CD14-positive monocyte (primary cell): ENCODE measurements at regions not wholly inside any gene's neighbourhood (a gene's known extent, or its start where the extent isn't known, plus 50 kb on each side); places are given as distances from the start of the nearest gene placed in this dataset.

Source experiments
- DNase-seq, 3 donors: peaks; one replicate each; pipeline ENCODE4 v3.0.0-alpha.2; 2011 to 2022
- H2AFZ ChIP-seq: 2 replicates; pipeline ENCODE4 v1.6.0; 2012; ENCODE audit warnings: mild to moderate bottlenecking, low read depth, low read length, inconsistent platforms; ENCODE audit not compliant: insufficient read depth, poor library complexity, severe bottlenecking
- H3K27ac ChIP-seq, 2 donors: 1 replicate in 1 of 2; 2 replicates in 1 of 2; pipeline ENCODE4 v1.5.1; 2012 to 2013; ENCODE audit warnings: low read length in 2 of 2, control low read depth in 1 of 2, inconsistent platforms in 1 of 2, low read depth in 1 of 2, mild to moderate bottlenecking in 1 of 2
- H3K27me3 ChIP-seq, 2 donors: one replicate each; pipeline versions ENCODE4 v1.6.0 to v1.6.1; 2011 to 2013; ENCODE audit warnings: low read length in 2 of 2; ENCODE audit not compliant: control insufficient read depth in 2 of 2, insufficient read depth in 2 of 2
- H3K36me3 ChIP-seq, 2 donors: replicated peaks in 1 of 2; 1 replicate in 1 of 2; 2 replicates in 1 of 2; pipeline versions ENCODE4 v1.5.1 to v1.6.1; 2012 to 2013; ENCODE audit warnings: low read length in 2 of 2, control low read depth in 1 of 2, inconsistent platforms in 1 of 2, mild to moderate bottlenecking in 1 of 2; ENCODE audit not compliant: insufficient read depth in 2 of 2, control insufficient read depth in 1 of 2
- H3K4me1 ChIP-seq, 2 donors: 1 replicate in 1 of 2; 2 replicates in 1 of 2; pipeline versions ENCODE4 v1.5.1 to v1.6.1; 2012 to 2013; ENCODE audit warnings: low read length in 2 of 2, control low read depth in 1 of 2, inconsistent platforms in 1 of 2, mild to moderate bottlenecking in 1 of 2, moderate library complexity in 1 of 2; ENCODE audit not compliant: insufficient read depth in 2 of 2, control insufficient read depth in 1 of 2
- H3K4me2 ChIP-seq: replicated peaks from 2 replicates; pipeline ENCODE3; 2012; ENCODE audit warnings: low read length, moderate library complexity, mild to moderate bottlenecking; ENCODE audit not compliant: poor library complexity, severe bottlenecking; ENCODE audit errors: extremely low read depth
- H3K4me3 ChIP-seq, 3 experiments: fragments of 200-600 bp in 1 of 3; sonication (generic) in 1 of 3; replicated peaks in 1 of 3; 1 replicate in 2 of 3; 2 replicates in 1 of 3; pipeline ENCODE4 v1.5.1; 2011 to 2013; ENCODE audit warnings: low read length in 3 of 3, mild to moderate bottlenecking in 3 of 3, control low read depth in 2 of 3, low read depth in 2 of 3, inconsistent platforms in 1 of 3, moderate library complexity in 1 of 3
- H3K79me2 ChIP-seq: 2 replicates; pipeline ENCODE4 v1.6.0; 2012; ENCODE audit warnings: mild to moderate bottlenecking, control low read depth, inconsistent platforms, low read length, moderate library complexity; ENCODE audit not compliant: insufficient read depth
- H3K9ac ChIP-seq: 2 replicates; pipeline ENCODE4 v1.6.0; 2017; ENCODE audit warnings: low read length, mild to moderate bottlenecking; ENCODE audit not compliant: insufficient read depth, poor library complexity, severe bottlenecking
- H3K9me3 ChIP-seq, 2 donors: replicated peaks in 1 of 2; 1 replicate in 1 of 2; 2 replicates in 1 of 2; pipeline versions ENCODE4 v1.5.1 to v1.6.1; 2012 to 2013; ENCODE audit warnings: low read length in 2 of 2, control low read depth in 1 of 2; ENCODE audit not compliant: control insufficient read depth in 1 of 2, insufficient read depth in 1 of 2
- H4K20me1 ChIP-seq: 2 replicates; pipeline ENCODE4 v1.6.0; 2012; ENCODE audit warnings: mild to moderate bottlenecking, low read length, control low read depth, moderate library complexity; ENCODE audit not compliant: insufficient read depth
- H3K27ac Mint-ChIP-seq, 7 donors: one replicate each; pipeline ENCODE4 v1.8.0; 2020; ENCODE audit warnings: mild to moderate bottlenecking in 7 of 7, mixed read lengths in 7 of 7, moderate library complexity in 6 of 7, inconsistent platforms in 2 of 7
- H3K27me3 Mint-ChIP-seq, 3 donors: one replicate each; pipeline ENCODE4 v1.8.0; 2021 to 2022; ENCODE audit warnings: low read depth in 3 of 3, mild to moderate bottlenecking in 3 of 3, mixed read lengths in 3 of 3, moderate library complexity in 3 of 3, inconsistent platforms in 1 of 3
- H3K36me3 Mint-ChIP-seq, 2 donors: one replicate each; pipeline ENCODE4 v1.8.0; 2020; ENCODE audit warnings: mixed read lengths in 2 of 2, inconsistent platforms in 1 of 2, mild to moderate bottlenecking in 1 of 2
- H3K4me1 Mint-ChIP-seq: one replicate; pipeline ENCODE4 v1.8.0; 2020; ENCODE audit warnings: mild to moderate bottlenecking, mixed read lengths
- H3K4me3 Mint-ChIP-seq, 2 donors: one replicate each; pipeline ENCODE4 v1.8.0; 2020; ENCODE audit warnings: mild to moderate bottlenecking in 2 of 2, mixed read lengths in 2 of 2, moderate library complexity in 1 of 2
- H3K9me3 Mint-ChIP-seq, 7 donors: one replicate each; pipeline ENCODE4 v1.8.0; 2020 to 2022; ENCODE audit warnings: mixed read lengths in 7 of 7, mild to moderate bottlenecking in 6 of 7, moderate library complexity in 6 of 7, inconsistent platforms in 2 of 7
- WGBS: methylation state at CpG from one replicate; pipeline ENCODE4 v1.1.5; 2013; ENCODE audit warnings: missing lambda C conversion rate; ENCODE audit not compliant: insufficient coverage; 5-methylcytosine and 5-hydroxymethylcytosine counted together
- intact Hi-C, 2 donors: fragments of 100-400 bp; cut with micrococcal nuclease; formaldehyde crosslinking; loops; one replicate each; pipeline versions ENCODE4 v1.15.0 to v1.15.1; 2023
- TF ChIP-seq, protein P1 (sequence below): fragments of 200-600 bp; IDR thresholded peaks from one replicate; pipeline ENCODE4 v1.8.0; 2022; ENCODE audit warnings: antibody characterized with exemption, mild to moderate bottlenecking

DNA sequence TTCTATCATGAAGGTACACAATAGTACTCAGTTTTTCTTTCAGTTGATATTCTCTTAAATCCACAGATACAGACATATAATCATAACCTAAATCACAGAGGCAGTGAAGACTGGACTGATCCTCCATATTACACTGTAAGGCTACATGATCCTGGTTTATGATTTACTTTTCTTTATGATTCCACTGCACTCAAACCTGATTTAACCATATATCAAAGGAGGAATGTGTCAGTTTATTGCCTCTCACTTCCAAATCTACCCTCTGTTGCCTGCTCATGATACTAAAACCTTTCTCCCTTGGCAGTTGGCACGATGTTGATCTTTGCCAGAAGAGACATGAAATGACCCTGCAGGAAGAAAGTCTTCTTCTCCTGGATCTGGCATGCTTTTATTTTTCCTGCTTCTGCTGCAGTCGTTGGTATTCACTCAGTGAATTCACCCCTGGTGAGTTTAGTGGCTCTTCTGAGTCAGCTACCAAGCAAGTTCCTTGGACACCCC is 426.4 kb downstream of the MBD2 start:
- peaks cover 0 to 3% of the 10 kb centered on the region in 2 donors for H3K9me3 ChIP-seq
- H3K27me3 ChIP-seq: no peaks in the 10 kb centered on the region
- Mint-ChIP-seq H3K27me3 (no peaks in the 10 kb centered on the region), H3K4me3 (no peak overlapping the region), H3K9me3 (peaks cover 0 to 2% (median 2%) of the 10 kb centered on the region in 7 donors), H3K36me3 (no peaks in the 10 kb centered on the region), H3K27ac (no peak overlapping the region), H3K4me1 (no peaks in the 10 kb centered on the region)
- H3K79me2 ChIP-seq: no peaks in the 10 kb centered on the region
- H3K4me3 ChIP-seq: no peak overlapping the region
- H3K36me3 ChIP-seq: no peaks in the 10 kb centered on the region
- intact Hi-C loops: no loop called here
- H3K27ac ChIP-seq: no peak overlapping the region
- H2AFZ ChIP-seq: no peak overlapping the region
- TF ChIP-seq, protein P1, sequence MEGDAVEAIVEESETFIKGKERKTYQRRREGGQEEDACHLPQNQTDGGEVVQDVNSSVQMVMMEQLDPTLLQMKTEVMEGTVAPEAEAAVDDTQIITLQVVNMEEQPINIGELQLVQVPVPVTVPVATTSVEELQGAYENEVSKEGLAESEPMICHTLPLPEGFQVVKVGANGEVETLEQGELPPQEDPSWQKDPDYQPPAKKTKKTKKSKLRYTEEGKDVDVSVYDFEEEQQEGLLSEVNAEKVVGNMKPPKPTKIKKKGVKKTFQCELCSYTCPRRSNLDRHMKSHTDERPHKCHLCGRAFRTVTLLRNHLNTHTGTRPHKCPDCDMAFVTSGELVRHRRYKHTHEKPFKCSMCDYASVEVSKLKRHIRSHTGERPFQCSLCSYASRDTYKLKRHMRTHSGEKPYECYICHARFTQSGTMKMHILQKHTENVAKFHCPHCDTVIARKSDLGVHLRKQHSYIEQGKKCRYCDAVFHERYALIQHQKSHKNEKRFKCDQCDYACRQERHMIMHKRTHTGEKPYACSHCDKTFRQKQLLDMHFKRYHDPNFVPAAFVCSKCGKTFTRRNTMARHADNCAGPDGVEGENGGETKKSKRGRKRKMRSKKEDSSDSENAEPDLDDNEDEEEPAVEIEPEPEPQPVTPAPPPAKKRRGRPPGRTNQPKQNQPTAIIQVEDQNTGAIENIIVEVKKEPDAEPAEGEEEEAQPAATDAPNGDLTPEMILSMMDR: no peak
- H3K4me1 ChIP-seq: no peaks in the 10 kb centered on the region
- no peak overlapping the region for H3K9ac ChIP-seq
- WGBS: 50% methylated on average over 1 of the region's 2 CpGs
- no peaks in the 10 kb centered on the region for H4K20me1 ChIP-seq
- no peak for DNase-seq
- no peak overlapping the region for H3K4me2 ChIP-seq

DNA sequence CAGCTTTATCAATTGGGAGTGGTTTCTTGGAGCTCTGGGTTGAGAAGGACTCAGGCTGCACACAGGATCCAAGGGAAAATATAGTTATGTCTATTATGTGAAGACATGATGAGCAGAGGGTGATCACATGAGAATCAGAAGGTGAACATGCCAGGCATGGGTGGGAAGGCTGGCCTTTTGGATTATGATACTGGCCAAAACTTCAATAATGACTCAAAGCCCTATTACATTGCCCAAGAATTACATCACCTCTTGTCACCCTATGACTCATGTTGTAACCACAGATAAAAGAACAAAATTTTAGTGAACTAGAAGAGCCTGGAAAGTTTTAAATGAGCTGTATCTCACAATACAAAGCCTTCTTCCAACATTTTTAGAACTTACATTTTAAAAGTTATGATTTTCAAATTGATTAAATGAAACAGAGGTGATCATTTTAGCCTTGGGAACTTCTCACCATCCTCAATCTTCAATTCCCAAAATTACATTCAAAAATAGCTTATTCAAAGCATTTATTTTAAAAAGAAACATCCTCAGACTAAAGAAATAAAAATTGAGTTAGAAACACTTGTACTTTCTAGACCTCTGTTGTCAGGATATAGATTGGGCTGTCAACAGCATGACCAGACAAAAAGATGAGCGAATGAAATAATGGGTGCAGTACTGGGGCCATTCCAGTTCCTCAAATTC is 428.3 kb downstream of the MBD2 start:
- intact Hi-C loops: no loop called here
- H3K36me3 Mint-ChIP-seq: no peaks in the 10 kb centered on the region
- H3K36me3 ChIP-seq: no peaks in the 10 kb centered on the region
- peaks cover 1 to 6% (median 4%) of the 10 kb centered on the region in 7 donors for H3K9me3 Mint-ChIP-seq
- TF ChIP-seq, protein P1: no peak
- no peaks in the 10 kb centered on the region for H3K27me3 ChIP-seq
- no peak overlapping the region for H3K27ac ChIP-seq
- H3K4me1 Mint-ChIP-seq: no peaks in the 10 kb centered on the region
- no peak overlapping the region for H3K27ac Mint-ChIP-seq
- no peaks in the 10 kb centered on the region for H4K20me1 ChIP-seq
- H3K4me1 ChIP-seq: no peaks in the 10 kb centered on the region
- H3K4me2 ChIP-seq: no peak overlapping the region
- no peak overlapping the region for H3K4me3 Mint-ChIP-seq
- H3K4me3 ChIP-seq: no peak overlapping the region
- H3K27me3 Mint-ChIP-seq: no peaks in the 10 kb centered on the region
- no CpG with 5 or more reads among the region's 1 CpG for WGBS
- peaks cover 0 to 10% of the 10 kb centered on the region in 2 donors for H3K9me3 ChIP-seq
- H3K9ac ChIP-seq: no peak overlapping the region
- no peak overlapping the region for H2AFZ ChIP-seq
- DNase-seq: no peak
- no peaks in the 10 kb centered on the region for H3K79me2 ChIP-seq
